Large intestine (tissue), 3 donors: ENCODE measurements at regions not wholly inside any gene's neighbourhood (a gene's known extent, or its start where the extent isn't known, plus 50 kb on each side); places are given as distances from the start of the nearest gene placed in this dataset.

Source experiments
- DNase-seq, 2 donors: peaks; one replicate each; pipeline versions ENCODE4 v3.0.0 to v3.0.0-alpha.2; 2013
- H3K27ac ChIP-seq: one replicate; pipeline ENCODE4 v1.5.1; 2013; ENCODE audit warnings: low read length
- H3K27me3 ChIP-seq: 2 replicates; pipeline ENCODE4 v1.6.1; 2013; ENCODE audit warnings: low read length; ENCODE audit not compliant: control insufficient read depth, insufficient read depth
- H3K36me3 ChIP-seq: 2 replicates; pipeline ENCODE4 v1.6.1; 2013; ENCODE audit warnings: low read length; ENCODE audit not compliant: control insufficient read depth, insufficient read depth
- H3K4me1 ChIP-seq: one replicate; pipeline ENCODE4 v1.6.1; 2013; ENCODE audit warnings: low read length; ENCODE audit not compliant: control insufficient read depth, insufficient read depth
- H3K4me3 ChIP-seq: one replicate; pipeline ENCODE4 v1.5.1; 2013; ENCODE audit warnings: low read length
- H3K9me3 ChIP-seq: one replicate; pipeline ENCODE4 v1.6.1; 2013; ENCODE audit warnings: mild to moderate bottlenecking, low read depth, low read length, moderate library complexity; ENCODE audit not compliant: control insufficient read depth
- WGBS: methylation state at CpG from one replicate; pipeline ENCODE4 v1.1.5; 2013; ENCODE audit warnings: low lambda C conversion rate; ENCODE audit not compliant: insufficient coverage; 5-methylcytosine and 5-hydroxymethylcytosine counted together

- H3K27me3 ChIP-seq = no peaks in the 10 kb centered on the region
- no peaks in the 10 kb centered on the region for H3K9me3 ChIP-seq
- no peaks in the 10 kb centered on the region for H3K36me3 ChIP-seq
- WGBS = 83% methylated on average over 1 of the region's 3 CpGs
- H3K4me3 ChIP-seq = no peak overlapping the region
- no peak overlapping the region for H3K27ac ChIP-seq
- peaks cover 15% of the 10 kb centered on the region for H3K4me1 ChIP-seq
- DNase-seq = no peak
These were observed 363.0 kb downstream of the UTRN start for GRCh38 chr6:144647971-144648651.

- Histone ChIP-seq H3K4me1 (peaks cover 15% of the 10 kb centered on the region), H3K4me3 (no peak overlapping the region), H3K36me3 (no peaks in the 10 kb centered on the region), H3K9me3 (no peaks in the 10 kb centered on the region), H3K27me3 (no peaks in the 10 kb centered on the region), H3K27ac (no peak overlapping the region)
- DNase-seq = no peak
- 57% methylated on average over 1 of the region's 2 CpGs for WGBS
These were observed 363.9 kb downstream of the UTRN start for GRCh38 chr6:144649085-144649484.

- H3K4me3 ChIP-seq = no peak overlapping the region
- peak overlapping the region; percentile 9 for H3K27ac ChIP-seq
- H3K36me3 ChIP-seq = no peaks in the 10 kb centered on the region
- no peaks in the 10 kb centered on the region for H3K27me3 ChIP-seq
- peak; percentile 35 to 70 for DNase-seq
- H3K4me1 ChIP-seq = peaks cover 15% of the 10 kb centered on the region
- 17% methylated on average over 1 of the region's 3 CpGs for WGBS
- H3K9me3 ChIP-seq = no peaks in the 10 kb centered on the region
These were observed 366.1 kb downstream of the UTRN start for GRCh38 chr6:144651234-144651633.

- H3K36me3 ChIP-seq = no peaks in the 10 kb centered on the region
- no peak overlapping the region for H3K27ac ChIP-seq
- no peak for DNase-seq
- H3K4me1 ChIP-seq = peaks cover 15% of the 10 kb centered on the region
- H3K4me3 ChIP-seq = no peak overlapping the region
- H3K27me3 ChIP-seq = no peaks in the 10 kb centered on the region
- no peaks in the 10 kb centered on the region for H3K9me3 ChIP-seq
- 42% methylated on average over 2 of the region's 9 CpGs for WGBS
These were observed 367.3 kb downstream of the UTRN start for GRCh38 chr6:144652292-144652891.

- H3K27ac ChIP-seq = no peak overlapping the region
- H3K36me3 ChIP-seq = no peaks in the 10 kb centered on the region
- no peaks in the 10 kb centered on the region for H3K9me3 ChIP-seq
- no peak for DNase-seq
- H3K27me3 ChIP-seq = no peaks in the 10 kb centered on the region
- H3K4me1 ChIP-seq = peaks cover 8% of the 10 kb centered on the region
- 38% methylated on average over 3 of the region's 6 CpGs for WGBS
- no peak overlapping the region for H3K4me3 ChIP-seq
These were observed 368.9 kb downstream of the UTRN start for GRCh38 chr6:144653885-144654505.

GRCh38 chr6:144654506-144654905, 369.4 kb downstream of the UTRN start:
- no peaks in the 10 kb centered on the region for H3K27me3 ChIP-seq
- no peak overlapping the region for H3K4me3 ChIP-seq
- no peaks in the 10 kb centered on the region for H3K9me3 ChIP-seq
- no peak overlapping the region for H3K27ac ChIP-seq
- H3K4me1 ChIP-seq = peaks cover 12% of the 10 kb centered on the region
- no peak for DNase-seq
- H3K36me3 ChIP-seq = no peaks in the 10 kb centered on the region
- no CpG with 5 or more reads among the region's 1 CpG for WGBS

GRCh38 chr6:144655376-144655775, 370.2 kb downstream of the UTRN start:
- H3K4me3 ChIP-seq = no peak overlapping the region
- H3K27me3 ChIP-seq = no peaks in the 10 kb centered on the region
- no CpG with 5 or more reads among the region's 1 CpG for WGBS
- no peak for DNase-seq
- H3K27ac ChIP-seq = no peak overlapping the region
- H3K4me1 ChIP-seq = peaks cover 18% of the 10 kb centered on the region
- no peaks in the 10 kb centered on the region for H3K9me3 ChIP-seq
- no peaks in the 10 kb centered on the region for H3K36me3 ChIP-seq

GRCh38 chr6:144657691-144658090, 372.6 kb downstream of the UTRN start:
- no CpG with 5 or more reads among the region's 2 CpGs for WGBS
- Histone ChIP-seq H3K27ac (no peak overlapping the region), H3K27me3 (no peaks in the 10 kb centered on the region), H3K9me3 (no peaks in the 10 kb centered on the region), H3K36me3 (no peaks in the 10 kb centered on the region), H3K4me3 (no peak overlapping the region), H3K4me1 (peaks cover 31% of the 10 kb centered on the region)
- no peak for DNase-seq

- H3K4me1 ChIP-seq = peaks cover 33% of the 10 kb centered on the region
- no peaks in the 10 kb centered on the region for H3K36me3 ChIP-seq
- peak overlapping the region; percentile 18 for H3K4me3 ChIP-seq
- H3K9me3 ChIP-seq = no peaks in the 10 kb centered on the region
- H3K27ac ChIP-seq = peak overlapping the region; percentile 81
- H3K27me3 ChIP-seq = no peaks in the 10 kb centered on the region
- DNase-seq = peak in 1 of 2 donors; percentile 43
- WGBS = 44% methylated on average over 5 of the region's 14 CpGs
These were observed 374.4 kb downstream of the UTRN start for GRCh38 chr6:144659202-144660182.

GRCh38 chr6:144660561-144661115, 375.5 kb downstream of the UTRN start:
- peak overlapping the region; percentile 81 for H3K27ac ChIP-seq
- WGBS = no CpG with 5 or more reads among the region's 7 CpGs
- H3K4me3 ChIP-seq = peak overlapping the region; percentile 31

More at GRCh38 chr6:144660561-144661115, 375.5 kb downstream of the UTRN start:
- H3K27me3 ChIP-seq = no peaks in the 10 kb centered on the region
- H3K9me3 ChIP-seq = no peaks in the 10 kb centered on the region
- H3K36me3 ChIP-seq = no peaks in the 10 kb centered on the region
- DNase-seq = peak in 1 of 2 donors; percentile 25
- H3K4me1 ChIP-seq = peaks cover 35% of the 10 kb centered on the region
